Bronchial epithelial cell (primary cell): ENCODE measurements at regions not wholly inside any gene's neighbourhood (a gene's known extent, or its start where the extent isn't known, plus 50 kb on each side); places are given as distances from the start of the nearest gene placed in this dataset.

Experiments used
- DNase-seq: peaks from one replicate; pipeline ENCODE4 v3.0.0-alpha.2; 2010; ENCODE audit warnings: low read depth
- FAIRE-seq: peaks from 2 replicates; lab custom pipeline; 2011; peaks lifted over from hg19 to GRCh38; lab: Jason Lieb, UNC
- H3K27me3 ChIP-seq: 2 replicates; pipeline ENCODE4 v1.5.1; 2011; ENCODE audit warnings: low read length; ENCODE audit not compliant: control insufficient read depth, insufficient read depth
- H3K36me3 ChIP-seq: 2 replicates; pipeline ENCODE4 v1.5.1; 2011; ENCODE audit warnings: low read length; ENCODE audit not compliant: control insufficient read depth, insufficient read depth
- H3K4me3 ChIP-seq: 2 replicates; pipeline ENCODE4 v1.5.1; 2011; ENCODE audit warnings: mild to moderate bottlenecking, low read depth, low read length, control low read depth
- CTCF ChIP-seq: IDR thresholded peaks from 2 replicates; pipeline ENCODE4 v1.5.1; 2011; ENCODE audit warnings: mild to moderate bottlenecking, moderate library complexity, low read length, control low read depth, inconsistent platforms; ENCODE audit not compliant: insufficient read depth, severe bottlenecking

GRCh38 chr3:106452096-106452495 is 583.3 kb upstream of the CBLB start:
- FAIRE-seq (no peak), DNase-seq (no peak)
- no peak for TF ChIP-seq CTCF
- H3K27me3 ChIP-seq, result no peaks in the 10 kb centered on the region
- H3K4me3 ChIP-seq, result no peak overlapping the region
- no peaks in the 10 kb centered on the region for H3K36me3 ChIP-seq

- H3K27me3 ChIP-seq, result no peaks in the 10 kb centered on the region
- H3K36me3 ChIP-seq, result no peaks in the 10 kb centered on the region
- H3K4me3 ChIP-seq, result no peak overlapping the region
- TF ChIP-seq CTCF, result no peak
- FAIRE-seq (no peak), DNase-seq (no peak)
These were observed 585.7 kb upstream of the CBLB start for GRCh38 chr3:106454497-106454896.

- FAIRE-seq, result peak; percentile 81
These were observed 588.7 kb upstream of the CBLB start for GRCh38 chr3:106457281-106458180.

GRCh38 chr3:106458952-106459351 is 590.1 kb upstream of the CBLB start:
- no peaks in the 10 kb centered on the region for H3K27me3 ChIP-seq
- no peak for TF ChIP-seq CTCF
- H3K36me3 ChIP-seq, result no peaks in the 10 kb centered on the region

More at GRCh38 chr3:106457281-106458180, 588.7 kb upstream of the CBLB start:
- no peak for TF ChIP-seq CTCF
- no peaks in the 10 kb centered on the region for H3K27me3 ChIP-seq
- no peak overlapping the region for H3K4me3 ChIP-seq
- peak; percentile 86 for DNase-seq
- H3K36me3 ChIP-seq, result no peaks in the 10 kb centered on the region

DNA sequence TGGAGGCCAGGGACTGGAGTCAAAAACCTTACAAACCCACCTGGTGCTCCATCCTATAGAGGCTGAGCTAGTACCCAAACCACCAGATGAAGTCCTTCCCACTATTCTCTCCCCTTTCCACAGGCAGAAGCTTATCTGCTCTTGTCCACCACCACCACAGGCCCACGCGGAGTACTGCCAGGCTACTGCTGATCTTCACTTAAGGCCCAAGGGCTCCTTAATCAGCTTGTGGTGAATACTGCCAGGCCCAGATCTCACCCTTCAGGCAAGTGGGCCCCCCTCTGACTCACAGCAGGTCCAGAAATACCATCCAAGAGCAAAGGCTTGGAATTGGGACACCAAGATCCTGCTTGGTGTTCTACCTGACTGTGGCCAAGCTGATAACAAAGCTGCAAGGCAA is 598.1 kb upstream of the CBLB start:
- peak; percentile 62 for FAIRE-seq
- TF ChIP-seq CTCF, result no peak
- DNase-seq, result no peak
- Histone ChIP-seq H3K4me3 (no peak overlapping the region), H3K36me3 (no peaks in the 10 kb centered on the region), H3K27me3 (no peaks in the 10 kb centered on the region)

More at GRCh38 chr3:106458952-106459351, 590.1 kb upstream of the CBLB start:
- no peak for DNase-seq
- no peak overlapping the region for H3K4me3 ChIP-seq
- no peak for FAIRE-seq
